ENCODE measurements at regions not wholly inside any gene's neighbourhood (a gene's known extent, or its start where the extent isn't known, plus 50 kb on each side); places are given as distances from the start of the nearest gene placed in this dataset.

DNA sequence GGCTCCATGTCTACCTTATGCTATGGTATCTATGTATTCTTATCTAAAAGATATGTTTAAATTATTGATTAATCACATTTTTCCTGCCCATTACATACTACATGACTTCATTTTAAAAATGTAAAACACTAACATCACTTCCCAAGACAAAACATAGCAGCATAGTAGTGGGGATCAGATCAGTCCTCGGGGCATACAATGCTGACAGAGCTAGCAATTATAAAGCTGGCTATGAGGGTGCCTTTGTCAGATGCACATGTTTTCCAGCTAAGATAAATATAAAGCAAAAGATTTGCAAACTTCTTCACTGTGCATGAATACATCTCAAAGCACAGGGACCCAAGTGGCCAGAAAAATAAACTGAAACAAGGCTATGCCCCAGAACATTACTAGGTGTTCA, 549.8 kb upstream of the INTU start:
- TF ChIP-seq POLR2A (IDR thresholded peaks at IDR 0.05) (no peak), POLR2AphosphoS5 (IDR thresholded peaks at IDR 0.05) (no peak), EP300 (IDR thresholded peaks at IDR 0.05) (no peak)
- TF ChIP-seq, protein P1, sequence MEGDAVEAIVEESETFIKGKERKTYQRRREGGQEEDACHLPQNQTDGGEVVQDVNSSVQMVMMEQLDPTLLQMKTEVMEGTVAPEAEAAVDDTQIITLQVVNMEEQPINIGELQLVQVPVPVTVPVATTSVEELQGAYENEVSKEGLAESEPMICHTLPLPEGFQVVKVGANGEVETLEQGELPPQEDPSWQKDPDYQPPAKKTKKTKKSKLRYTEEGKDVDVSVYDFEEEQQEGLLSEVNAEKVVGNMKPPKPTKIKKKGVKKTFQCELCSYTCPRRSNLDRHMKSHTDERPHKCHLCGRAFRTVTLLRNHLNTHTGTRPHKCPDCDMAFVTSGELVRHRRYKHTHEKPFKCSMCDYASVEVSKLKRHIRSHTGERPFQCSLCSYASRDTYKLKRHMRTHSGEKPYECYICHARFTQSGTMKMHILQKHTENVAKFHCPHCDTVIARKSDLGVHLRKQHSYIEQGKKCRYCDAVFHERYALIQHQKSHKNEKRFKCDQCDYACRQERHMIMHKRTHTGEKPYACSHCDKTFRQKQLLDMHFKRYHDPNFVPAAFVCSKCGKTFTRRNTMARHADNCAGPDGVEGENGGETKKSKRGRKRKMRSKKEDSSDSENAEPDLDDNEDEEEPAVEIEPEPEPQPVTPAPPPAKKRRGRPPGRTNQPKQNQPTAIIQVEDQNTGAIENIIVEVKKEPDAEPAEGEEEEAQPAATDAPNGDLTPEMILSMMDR (IDR thresholded peaks at IDR 0.05), result no peak

Data from suprapubic skin (tissue), 4 donors.